Activated naive CD4-positive, alpha-beta T cell treated with anti-CD3 and anti-CD28 coated beads, Interleukin-2, amount 50 U/mL, for 72 hours (primary cell): ENCODE measurements at regions not wholly inside any gene's neighbourhood (a gene's known extent, or its start where the extent isn't known, plus 50 kb on each side); places are given as distances from the start of the nearest gene placed in this dataset.
A peak's percentile ranks its signal among the peaks of the same experiment; 100 is the strongest.

Experiments
- ATAC-seq, 2 donors: fragments of 150-1000 bp; cut with Tn5 transposase; 2 replicates each; pipeline ENCODE4 v1.10.0; 2021; ENCODE audit warnings: mild to moderate bottlenecking in 2 of 2, moderate library complexity in 2 of 2
- DNase-seq, 2 donors: peaks; one replicate each; pipeline ENCODE4 v3.0.0; 2021 to 2022; ENCODE audit warnings: low spot score in 2 of 2
- H3K27ac Mint-ChIP-seq, 2 donors: one replicate each; pipeline ENCODE4 v1.8.0; 2022; ENCODE audit warnings: mild to moderate bottlenecking in 2 of 2, mixed read lengths in 2 of 2
- H3K36me3 Mint-ChIP-seq, 2 donors: one replicate each; pipeline ENCODE4 v1.8.0; 2022; ENCODE audit warnings: mixed read lengths in 2 of 2
- H3K9me3 Mint-ChIP-seq, 2 donors: one replicate each; pipeline ENCODE4 v1.8.0; 2022; ENCODE audit warnings: mixed read lengths in 2 of 2

DNA sequence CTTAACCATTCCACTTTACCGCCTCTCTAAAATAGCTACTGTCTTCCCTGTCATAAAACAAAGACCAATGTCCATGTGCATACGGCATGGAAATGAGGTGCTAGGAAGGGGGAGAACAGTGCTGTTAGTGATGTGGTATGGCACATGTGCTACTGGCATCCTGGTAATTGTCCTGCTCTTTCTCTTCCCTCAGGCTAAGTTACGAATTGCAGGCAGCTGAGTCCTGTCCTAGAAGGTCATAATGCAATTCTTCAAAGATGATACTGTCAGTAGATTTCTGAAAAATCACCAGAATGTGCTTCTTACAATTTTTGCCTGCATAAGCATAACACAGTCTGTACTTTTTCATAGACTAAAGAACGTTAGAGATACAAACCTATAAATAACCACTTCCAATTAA is 216.8 kb downstream of the RSL24D1 start:
- ATAC-seq = no peak

DNA sequence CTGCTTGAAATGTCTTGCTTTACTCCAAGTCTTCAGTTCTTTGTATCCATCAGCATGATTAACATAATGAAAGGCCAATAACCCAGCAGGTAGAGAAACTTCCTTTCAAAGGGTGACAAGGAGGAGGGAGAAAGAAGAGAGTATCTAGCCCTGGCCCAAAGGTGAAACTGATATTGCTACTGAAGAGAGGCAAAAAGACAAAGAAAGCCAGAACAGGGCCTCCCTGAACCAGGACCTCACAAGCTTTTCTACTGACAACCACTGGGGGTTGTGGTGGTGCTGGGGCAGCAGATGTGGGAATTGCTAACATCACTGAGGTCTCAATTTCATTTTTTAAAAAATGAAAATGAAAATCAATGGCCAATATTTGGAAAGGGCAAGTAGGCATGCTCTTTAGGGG is 234.1 kb downstream of the RSL24D1 start:
- Mint-ChIP-seq H3K9me3 (peaks cover 5 to 13% of the 10 kb centered on the region in 2 donors), H3K27ac (no peak overlapping the region), H3K36me3 (peaks cover 0 to 12% of the 10 kb centered on the region in 2 donors)
- no peak for DNase-seq
- no peak for ATAC-seq

More for the DNA sequence above, 216.8 kb downstream of the RSL24D1 start:
- no peaks in the 10 kb centered on the region for H3K36me3 Mint-ChIP-seq
- no peak for DNase-seq
- H3K9me3 Mint-ChIP-seq = peaks cover 0 to 8% of the 10 kb centered on the region in 2 donors
- H3K27ac Mint-ChIP-seq = no peak overlapping the region

DNA sequence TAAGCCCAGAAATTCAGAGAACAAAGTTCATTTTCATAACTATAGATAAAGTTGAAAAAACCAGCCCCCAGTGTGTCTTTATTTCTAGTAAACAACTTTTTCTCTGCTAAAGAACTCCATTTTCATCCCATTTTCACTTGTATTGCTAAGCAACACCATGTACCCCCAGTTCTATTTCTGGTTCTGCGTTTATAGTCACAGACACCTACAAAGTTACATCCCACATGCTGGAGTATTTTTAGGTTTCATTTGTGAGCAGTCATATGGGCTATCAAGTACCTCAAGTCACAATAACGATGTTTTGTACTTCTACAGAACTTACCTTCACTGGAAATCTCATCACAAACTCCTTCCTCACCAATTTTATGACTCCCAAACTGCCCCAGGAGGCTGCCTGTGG is 236.5 kb downstream of the RSL24D1 start:
- Mint-ChIP-seq H3K36me3 (no peaks in the 10 kb centered on the region), H3K27ac (no peak overlapping the region), H3K9me3 (no peaks in the 10 kb centered on the region)
- DNase-seq = no peak
- no peak for ATAC-seq

DNA sequence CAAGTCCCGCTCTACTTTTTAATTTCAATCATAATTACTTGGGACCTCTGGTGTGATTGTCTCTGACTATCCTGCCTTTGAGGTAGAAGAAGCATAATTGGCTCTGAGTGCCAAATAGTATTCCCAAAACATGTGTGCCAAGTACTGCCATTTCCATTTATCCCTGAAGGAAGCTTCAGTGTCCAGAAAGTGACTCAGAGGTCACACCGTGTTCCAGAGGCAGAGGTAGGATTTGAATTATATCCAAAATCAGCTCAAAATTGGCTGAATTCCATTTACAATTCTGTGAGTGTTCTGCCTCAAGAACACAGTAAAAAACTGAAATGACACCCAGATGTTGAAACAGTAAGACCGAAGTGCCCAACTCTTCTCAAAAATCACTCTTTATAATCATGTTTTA is 255.3 kb downstream of the RSL24D1 start:
- no peak for DNase-seq
- Mint-ChIP-seq H3K36me3 (peaks cover 0 to 4% of the 10 kb centered on the region in 2 donors), H3K27ac (no peak overlapping the region), H3K9me3 (peaks cover 5% of the 10 kb centered on the region in 2 donors)
- no peak for ATAC-seq

DNA sequence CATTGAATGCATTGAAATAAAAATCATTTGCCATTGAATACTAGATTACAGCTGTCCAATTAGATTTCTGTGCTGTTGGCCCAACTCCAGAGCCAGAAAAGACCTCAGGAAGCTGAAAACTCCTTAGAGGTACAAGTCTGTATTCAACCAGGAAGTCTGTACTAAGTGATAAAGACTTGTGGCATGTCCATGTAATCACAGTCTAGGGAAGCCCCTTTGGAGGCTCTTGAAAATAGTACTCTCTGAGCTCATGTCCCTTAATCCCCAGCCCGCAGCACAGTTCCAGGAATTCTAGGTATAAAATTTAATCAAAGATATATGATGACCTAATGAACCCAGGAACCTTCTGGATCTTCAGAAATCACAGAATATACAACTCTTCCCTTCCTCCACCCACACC is 279.4 kb downstream of the RSL24D1 start:
- peaks cover 0 to 8% of the 10 kb centered on the region in 2 donors for H3K36me3 Mint-ChIP-seq
- H3K27ac Mint-ChIP-seq = no peak overlapping the region
- no peak for ATAC-seq

DNA sequence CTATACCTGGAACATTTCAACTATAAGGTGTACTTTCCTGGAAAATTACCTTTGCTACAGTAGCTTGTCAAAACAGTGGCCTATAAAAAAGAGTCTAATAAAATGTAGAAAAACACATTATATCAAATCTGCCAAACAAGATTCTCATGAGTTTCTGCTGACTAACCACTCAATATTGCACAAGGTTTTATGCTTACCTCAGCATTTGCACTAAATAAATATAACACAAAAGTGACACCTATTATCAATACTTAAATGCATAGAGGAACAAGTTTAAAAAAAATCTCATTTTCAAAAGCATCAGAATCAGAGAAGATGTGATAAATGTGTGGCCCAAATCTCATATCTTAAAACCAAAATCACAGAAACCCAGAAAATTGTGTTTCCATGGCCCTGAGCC is 281.4 kb downstream of the RSL24D1 start:
- no peak overlapping the region for H3K27ac Mint-ChIP-seq
- H3K36me3 Mint-ChIP-seq = no peaks in the 10 kb centered on the region
- H3K9me3 Mint-ChIP-seq = peaks cover 0 to 4% of the 10 kb centered on the region in 2 donors
- no peak for ATAC-seq
- DNase-seq = no peak

More for the DNA sequence above, 279.4 kb downstream of the RSL24D1 start:
- no peak for DNase-seq
- peaks cover 9 to 11% of the 10 kb centered on the region in 2 donors for H3K9me3 Mint-ChIP-seq

DNA sequence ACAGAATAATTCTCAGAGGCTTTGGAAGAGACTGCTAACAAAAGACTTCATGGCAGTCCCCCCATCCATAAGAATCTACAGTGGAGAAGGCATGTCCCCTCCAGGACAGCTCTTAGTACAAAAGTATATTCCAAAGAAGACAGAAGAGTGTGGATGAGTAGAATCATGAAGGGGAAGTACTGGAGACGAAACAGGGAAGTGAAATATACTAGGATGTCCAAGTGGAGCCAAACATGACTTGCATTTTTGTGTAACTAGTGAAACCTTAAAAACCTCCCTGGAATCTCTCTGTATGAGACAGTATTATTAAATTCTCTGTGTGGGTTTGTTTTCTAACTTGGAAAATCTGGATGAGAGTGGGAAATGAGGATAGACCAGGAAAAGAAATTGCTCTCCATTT is 312.4 kb downstream of the RSL24D1 start:
- DNase-seq (no peak), ATAC-seq (no peak)
- peaks cover 6 to 9% of the 10 kb centered on the region in 2 donors for H3K36me3 Mint-ChIP-seq
- no peak overlapping the region for H3K27ac Mint-ChIP-seq
- H3K9me3 Mint-ChIP-seq = peaks cover 11 to 12% of the 10 kb centered on the region in 2 donors

DNA sequence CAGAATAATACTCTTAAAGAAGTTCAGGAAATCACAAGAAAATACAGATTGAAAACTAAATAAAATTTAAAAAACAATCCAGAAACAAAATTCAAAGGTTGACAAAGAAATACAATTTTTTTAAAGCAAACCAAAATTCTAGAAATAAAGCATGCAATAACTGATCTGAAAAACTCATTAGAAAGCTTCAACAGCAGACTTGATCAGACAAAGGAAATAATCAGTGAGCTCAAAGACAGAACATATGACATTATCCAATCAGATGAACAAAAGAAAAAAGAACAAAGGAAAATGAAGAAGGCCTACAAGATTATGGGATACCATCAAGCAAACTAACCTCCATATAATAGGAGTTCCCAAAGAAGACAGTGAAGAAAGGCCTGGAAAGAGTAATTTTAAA is 336.8 kb downstream of the RSL24D1 start:
- no peak for DNase-seq
- Mint-ChIP-seq H3K9me3 (peaks cover 12 to 15% of the 10 kb centered on the region in 2 donors), H3K36me3 (peaks cover 0 to 6% of the 10 kb centered on the region in 2 donors), H3K27ac (no peak overlapping the region)
- no peak for ATAC-seq

DNA sequence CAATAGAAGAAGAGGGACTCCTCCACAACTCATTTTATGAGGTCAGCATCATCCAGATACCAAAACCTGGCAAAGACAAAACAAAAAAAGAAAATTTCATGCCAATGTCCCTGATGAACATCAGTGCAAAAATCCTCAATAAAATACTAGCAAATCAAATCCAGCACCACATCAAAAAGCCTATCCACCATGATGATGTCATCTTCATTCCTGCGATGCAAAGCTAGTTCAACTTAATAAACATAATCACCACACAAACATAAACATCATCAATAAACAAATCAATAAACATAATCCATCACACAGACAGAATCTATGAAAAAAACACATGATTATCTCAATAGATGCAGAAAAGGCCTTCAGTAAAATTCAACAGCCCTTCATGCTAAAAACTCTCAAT is 342.1 kb downstream of the RSL24D1 start:
- H3K36me3 Mint-ChIP-seq = no peaks in the 10 kb centered on the region
- DNase-seq (no peak), ATAC-seq (no peak)
- H3K9me3 Mint-ChIP-seq = peaks cover 9 to 20% of the 10 kb centered on the region in 2 donors
- no peak overlapping the region for H3K27ac Mint-ChIP-seq

DNA sequence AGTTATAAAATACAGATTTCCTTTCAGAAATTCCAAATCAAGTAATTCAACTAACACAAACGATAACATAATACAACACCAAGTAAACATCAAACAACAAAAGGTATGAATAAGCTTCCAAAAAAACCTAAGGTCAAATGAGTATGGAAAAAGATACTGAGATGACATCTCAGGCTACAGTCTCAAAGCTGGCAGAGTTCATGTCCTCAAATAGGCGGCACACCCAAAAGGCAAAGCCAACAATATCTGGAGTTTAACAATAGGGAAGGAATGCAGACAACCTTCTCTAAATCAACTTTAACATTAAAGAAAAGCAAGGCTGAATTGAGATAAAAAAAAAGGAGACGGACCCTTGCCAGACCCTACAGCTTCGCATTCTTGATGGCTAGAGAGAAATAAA is 346.6 kb downstream of the RSL24D1 start:
- H3K36me3 Mint-ChIP-seq = no peaks in the 10 kb centered on the region
- no peak overlapping the region for H3K27ac Mint-ChIP-seq
- H3K9me3 Mint-ChIP-seq = peaks cover 0 to 15% of the 10 kb centered on the region in 2 donors
- no peak for ATAC-seq
- no peak for DNase-seq

DNA sequence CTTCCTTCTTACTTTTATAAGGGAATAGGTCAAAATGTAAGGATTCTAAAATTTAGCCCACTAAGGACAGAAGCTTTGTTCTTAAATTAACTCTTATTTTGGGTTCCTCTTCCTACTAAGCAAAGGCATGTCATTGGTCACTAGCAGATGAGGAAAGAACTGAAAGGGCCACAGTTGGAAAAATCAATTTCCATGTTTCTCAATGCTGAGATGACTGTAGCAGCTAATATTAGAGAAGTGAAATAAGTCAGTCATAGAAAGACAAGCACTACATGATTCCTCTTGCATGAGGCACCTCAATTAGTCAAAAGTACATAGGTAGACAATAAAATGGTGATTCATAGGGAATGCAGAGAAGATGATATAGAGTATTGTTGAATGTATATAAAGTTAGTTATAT is 353.7 kb downstream of the RSL24D1 start:
- no peak for DNase-seq
- Mint-ChIP-seq H3K9me3 (no peaks in the 10 kb centered on the region), H3K27ac (no peak overlapping the region), H3K36me3 (no peaks in the 10 kb centered on the region)
- ATAC-seq = no peak

DNA sequence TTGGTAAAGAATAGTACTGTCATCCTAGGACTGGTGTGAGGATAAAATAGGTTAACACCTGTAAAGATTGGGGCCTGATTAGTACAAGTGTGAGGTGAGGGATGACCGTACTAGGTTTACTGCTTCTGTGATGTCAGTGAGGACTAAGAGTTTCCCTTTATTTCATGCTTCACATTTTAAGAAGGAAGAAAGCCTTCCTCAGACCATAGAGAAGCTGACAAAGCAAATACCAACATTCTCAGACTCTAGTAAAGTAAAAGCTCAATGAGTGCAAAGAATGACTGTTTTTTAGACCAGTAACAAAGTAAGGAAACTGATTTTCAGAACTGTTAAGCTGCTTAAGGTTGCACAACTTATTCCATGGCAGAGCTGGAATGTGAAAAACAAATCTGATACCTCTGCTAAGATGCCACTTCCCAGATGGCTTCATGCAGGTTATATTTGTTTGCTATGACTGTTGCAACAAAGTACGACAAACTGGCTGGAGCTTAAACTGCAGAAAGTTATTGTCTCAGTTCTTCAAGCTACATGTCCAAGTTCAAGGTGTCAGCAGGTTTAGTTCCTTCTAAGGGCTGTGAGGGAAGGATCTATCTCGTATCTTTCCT is 354.9 kb downstream of the RSL24D1 start:
- no peak for DNase-seq
- ATAC-seq = peak in 1 of 2 donors; percentile 22
- no peak overlapping the region for H3K27ac Mint-ChIP-seq
- H3K36me3 Mint-ChIP-seq = no peaks in the 10 kb centered on the region
- no peaks in the 10 kb centered on the region for H3K9me3 Mint-ChIP-seq

DNA sequence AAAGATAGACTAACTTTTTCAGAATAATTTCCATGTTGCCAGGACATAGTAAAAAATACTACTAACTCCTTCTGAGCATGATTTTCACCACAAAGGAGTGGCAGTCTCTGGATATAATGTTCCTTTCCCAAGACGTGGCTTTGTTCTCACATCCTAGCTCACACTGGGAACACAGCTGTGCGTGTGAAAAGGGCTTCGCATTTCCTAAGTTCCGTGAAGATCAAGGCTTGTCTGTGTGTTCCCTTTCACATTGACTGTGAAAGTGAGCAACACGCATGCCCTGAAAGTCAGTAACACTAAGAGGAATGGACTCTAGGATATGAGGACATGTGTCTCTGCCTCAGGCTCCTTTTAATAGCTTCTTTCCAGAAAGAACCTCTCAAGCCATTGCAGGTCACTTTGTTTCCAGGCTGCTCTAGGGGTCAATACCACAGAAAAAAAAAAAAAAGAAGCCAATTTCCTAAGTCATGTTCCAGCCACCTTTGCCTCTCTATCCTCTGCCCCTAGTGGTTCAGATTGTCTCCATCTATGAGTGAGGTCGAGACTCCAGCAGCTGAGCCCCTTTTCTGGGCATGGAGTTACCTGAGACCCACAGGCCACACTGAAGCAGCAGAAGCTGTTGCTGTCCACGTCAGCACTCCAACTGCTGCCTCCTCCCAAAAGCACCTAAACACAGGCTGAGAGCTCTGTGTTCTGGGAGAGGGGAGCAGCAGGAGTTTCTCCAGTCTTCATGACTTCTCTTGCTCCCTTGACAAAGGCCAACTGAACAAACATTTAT is 355.9 kb downstream of the RSL24D1 start:
- Mint-ChIP-seq H3K9me3 (no peaks in the 10 kb centered on the region), H3K36me3 (no peaks in the 10 kb centered on the region), H3K27ac (no peak overlapping the region)
- ATAC-seq (no peak), DNase-seq (no peak)

DNA sequence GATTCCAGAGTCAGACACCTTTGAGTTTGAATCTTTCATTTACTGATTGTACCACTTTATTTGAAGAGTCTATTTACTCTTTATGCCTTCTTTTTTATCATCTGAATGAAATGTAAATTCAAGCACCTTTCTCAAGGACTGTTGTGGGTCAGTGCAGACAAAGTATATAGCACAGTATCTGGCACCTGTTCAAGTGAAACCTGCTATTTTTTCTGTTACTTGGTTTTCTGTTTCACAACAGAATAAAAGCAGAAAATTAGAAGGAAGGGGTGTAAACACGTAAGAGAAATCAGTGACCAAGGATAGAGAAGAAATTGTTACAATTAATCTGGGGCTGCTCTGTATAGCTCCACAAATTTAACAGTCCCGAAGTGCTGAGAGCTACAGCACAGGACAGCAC is 357.4 kb downstream of the RSL24D1 start:
- H3K9me3 Mint-ChIP-seq = peaks cover 4 to 6% of the 10 kb centered on the region in 2 donors
- ATAC-seq (no peak), DNase-seq (no peak)
- no peaks in the 10 kb centered on the region for H3K36me3 Mint-ChIP-seq
- H3K27ac Mint-ChIP-seq = no peak overlapping the region

DNA sequence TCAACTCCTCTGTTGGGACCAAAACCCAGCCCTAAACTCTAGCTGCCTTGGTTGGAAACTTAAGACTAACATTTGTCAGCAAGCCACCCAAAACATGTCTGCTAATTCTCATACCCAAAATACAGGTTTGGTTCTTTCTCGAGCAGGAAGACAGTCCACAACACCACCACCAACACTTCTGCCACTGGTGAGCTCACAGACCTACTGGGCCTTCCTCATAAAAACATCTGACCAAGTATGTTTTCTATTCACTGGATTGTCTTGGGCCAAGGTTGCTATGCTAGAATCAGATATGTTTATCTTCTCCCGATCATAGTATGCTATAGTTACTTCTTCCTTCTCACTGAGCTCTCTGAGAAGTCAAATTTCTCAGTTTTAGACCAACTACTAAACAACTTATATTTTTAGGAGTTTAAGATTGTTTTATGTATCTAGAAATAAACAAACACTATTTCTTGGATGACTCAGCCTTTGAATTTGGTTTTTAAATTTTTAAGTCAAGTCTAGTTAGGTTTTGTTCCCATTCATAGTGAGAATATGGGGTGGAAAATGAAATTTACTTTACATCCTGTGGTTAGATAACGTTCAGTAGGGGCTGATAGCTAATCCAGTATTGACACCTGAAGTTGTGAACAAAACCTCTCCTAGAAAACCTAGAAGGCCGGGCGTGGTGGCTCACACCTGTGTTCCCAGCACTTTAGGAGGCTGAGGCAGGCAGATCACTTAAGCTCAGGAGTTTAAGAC is 360.5 kb downstream of the RSL24D1 start:
- peaks cover 5 to 7% of the 10 kb centered on the region in 2 donors for H3K9me3 Mint-ChIP-seq
- DNase-seq (no peak), ATAC-seq (peak in 1 of 2 donors; percentile 28)
- no peak overlapping the region for H3K27ac Mint-ChIP-seq
- no peaks in the 10 kb centered on the region for H3K36me3 Mint-ChIP-seq

DNA sequence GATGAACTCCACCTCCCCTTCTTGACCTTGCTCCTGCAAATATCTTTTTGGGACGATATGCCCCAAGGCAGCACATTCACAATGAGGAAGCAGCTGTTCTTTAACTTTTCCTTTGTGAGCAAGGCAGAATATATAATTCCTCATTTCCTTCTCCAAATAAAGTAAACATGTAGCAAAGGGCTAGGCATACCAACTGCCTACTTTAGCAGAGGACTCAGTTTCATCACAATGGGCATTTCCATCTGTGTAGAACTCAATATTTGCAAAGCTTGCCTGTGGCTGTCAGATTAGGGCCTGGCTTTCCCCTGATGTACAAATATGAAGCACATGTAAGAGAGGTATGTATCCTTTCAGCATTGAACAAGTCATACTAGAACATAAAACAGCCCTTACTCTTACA is 366.9 kb downstream of the RSL24D1 start:
- peaks cover 0 to 4% of the 10 kb centered on the region in 2 donors for H3K36me3 Mint-ChIP-seq
- ATAC-seq (no peak), DNase-seq (no peak)
- H3K9me3 Mint-ChIP-seq = peaks cover 8 to 9% of the 10 kb centered on the region in 2 donors
- no peak overlapping the region for H3K27ac Mint-ChIP-seq

DNA sequence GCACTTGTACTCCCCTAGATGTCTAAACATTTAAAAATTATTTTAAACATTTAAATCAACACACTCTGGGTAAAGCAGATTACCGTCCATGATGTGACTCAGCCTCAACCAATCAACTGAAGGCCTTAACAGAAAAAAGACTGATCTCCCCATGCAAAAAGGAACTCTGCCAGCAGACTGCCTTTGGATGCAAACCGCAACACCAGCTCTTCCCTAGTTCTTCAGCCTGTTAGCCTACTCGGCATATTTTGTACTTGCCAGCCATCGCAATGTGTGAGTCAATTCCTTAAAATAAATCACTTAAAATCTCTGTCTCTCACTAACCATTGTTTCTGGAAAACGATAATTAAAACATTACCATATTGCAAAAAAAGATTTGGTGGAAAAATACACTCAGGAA is 375.9 kb downstream of the RSL24D1 start:
- Mint-ChIP-seq H3K27ac (no peak overlapping the region), H3K9me3 (peaks cover under 1 to 3% of the 10 kb centered on the region in 2 donors), H3K36me3 (no peaks in the 10 kb centered on the region)
- no peak for DNase-seq
- no peak for ATAC-seq
